Epithelial cell of esophagus (primary cell): ENCODE measurements at regions not wholly inside any gene's neighbourhood (a gene's known extent, or its start where the extent isn't known, plus 50 kb on each side); places are given as distances from the start of the nearest gene placed in this dataset.

ENCODE experiments used
- DNase-seq: peaks from one replicate; pipeline ENCODE4 v3.0.0; 2010; ENCODE audit warnings: low read depth
- H3K4me3 ChIP-seq: 2 replicates; pipeline ENCODE4 v1.5.1; 2011; ENCODE audit warnings: mild to moderate bottlenecking, low read length, control low read depth
- TF ChIP-seq, protein P1 (sequence below): IDR thresholded peaks from 2 replicates; pipeline ENCODE4 v1.5.1; 2011; ENCODE audit warnings: low read depth, mild to moderate bottlenecking, low read length, control low read depth, inconsistent platforms; ENCODE audit not compliant: insufficient read depth; ENCODE audit errors: missing control alignments

GRCh38 chr7:156006024-156006423 lies 193.8 kb upstream of the SHH start:
- no peak for DNase-seq
- TF ChIP-seq, protein P1, sequence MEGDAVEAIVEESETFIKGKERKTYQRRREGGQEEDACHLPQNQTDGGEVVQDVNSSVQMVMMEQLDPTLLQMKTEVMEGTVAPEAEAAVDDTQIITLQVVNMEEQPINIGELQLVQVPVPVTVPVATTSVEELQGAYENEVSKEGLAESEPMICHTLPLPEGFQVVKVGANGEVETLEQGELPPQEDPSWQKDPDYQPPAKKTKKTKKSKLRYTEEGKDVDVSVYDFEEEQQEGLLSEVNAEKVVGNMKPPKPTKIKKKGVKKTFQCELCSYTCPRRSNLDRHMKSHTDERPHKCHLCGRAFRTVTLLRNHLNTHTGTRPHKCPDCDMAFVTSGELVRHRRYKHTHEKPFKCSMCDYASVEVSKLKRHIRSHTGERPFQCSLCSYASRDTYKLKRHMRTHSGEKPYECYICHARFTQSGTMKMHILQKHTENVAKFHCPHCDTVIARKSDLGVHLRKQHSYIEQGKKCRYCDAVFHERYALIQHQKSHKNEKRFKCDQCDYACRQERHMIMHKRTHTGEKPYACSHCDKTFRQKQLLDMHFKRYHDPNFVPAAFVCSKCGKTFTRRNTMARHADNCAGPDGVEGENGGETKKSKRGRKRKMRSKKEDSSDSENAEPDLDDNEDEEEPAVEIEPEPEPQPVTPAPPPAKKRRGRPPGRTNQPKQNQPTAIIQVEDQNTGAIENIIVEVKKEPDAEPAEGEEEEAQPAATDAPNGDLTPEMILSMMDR = no peak
- H3K4me3 ChIP-seq = no peak overlapping the region

- TF ChIP-seq, protein P1 = no peak
- DNase-seq = no peak
- H3K4me3 ChIP-seq = no peak overlapping the region
These were observed 193.0 kb upstream of the SHH start for GRCh38 chr7:156005202-156005691.

GRCh38 chr7:156004265-156005201 lies 192.3 kb upstream of the SHH start:
- no peak for DNase-seq
- no peak overlapping the region for H3K4me3 ChIP-seq
- TF ChIP-seq, protein P1 = no peak

DNA sequence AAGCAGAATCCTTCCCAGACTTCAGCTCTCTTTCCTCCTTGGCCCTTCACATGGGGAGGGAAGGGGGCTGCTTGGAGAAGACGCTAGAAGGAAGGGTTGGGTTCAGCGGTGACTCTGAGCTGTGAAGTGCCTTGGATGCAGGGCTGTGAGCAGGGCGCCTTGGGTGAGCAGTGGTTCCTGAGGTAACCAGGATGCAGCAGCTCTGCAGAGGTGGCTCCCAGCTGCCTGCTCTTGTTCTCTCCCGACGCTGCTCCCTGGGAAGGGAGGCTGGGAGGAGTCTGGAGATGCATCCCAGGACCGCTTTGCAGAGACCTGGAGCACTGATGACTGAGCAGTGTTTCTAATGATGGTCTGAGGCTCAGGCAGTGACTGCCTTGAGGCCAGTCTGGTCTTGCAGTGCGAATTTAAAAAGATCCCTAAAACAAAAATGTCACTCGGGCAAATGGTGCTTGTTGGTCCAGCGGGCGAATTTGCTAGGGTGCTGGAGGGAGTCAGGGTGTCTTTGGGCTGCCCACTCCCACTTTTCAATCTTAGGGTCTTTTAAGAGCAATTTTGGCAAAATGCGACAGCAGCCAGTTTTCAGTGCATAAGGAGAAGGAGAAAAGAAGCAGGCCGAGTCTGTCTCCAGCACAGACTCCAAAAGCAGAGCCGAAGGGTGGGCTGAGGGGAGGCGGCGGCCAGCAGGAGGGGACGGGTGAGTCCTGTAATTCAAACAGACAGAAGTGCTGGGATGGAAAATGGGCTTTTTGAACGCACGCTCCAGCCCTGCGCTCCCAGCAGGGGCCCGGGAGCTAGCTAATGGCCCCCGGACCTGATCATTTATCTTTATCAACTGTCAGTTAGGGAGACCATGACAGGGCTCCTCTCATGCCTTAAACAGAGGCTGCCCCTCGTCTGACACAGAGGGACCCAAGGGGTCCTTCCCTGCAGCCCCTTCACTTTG lies 191.2 kb upstream of the SHH start:
- TF ChIP-seq, protein P1 = no peak
- no peak overlapping the region for H3K4me3 ChIP-seq
- DNase-seq = no peak

GRCh38 chr7:156002362-156003066 lies 190.3 kb upstream of the SHH start:
- no peak for DNase-seq
- H3K4me3 ChIP-seq = no peak overlapping the region
- TF ChIP-seq, protein P1 = no peak

DNA sequence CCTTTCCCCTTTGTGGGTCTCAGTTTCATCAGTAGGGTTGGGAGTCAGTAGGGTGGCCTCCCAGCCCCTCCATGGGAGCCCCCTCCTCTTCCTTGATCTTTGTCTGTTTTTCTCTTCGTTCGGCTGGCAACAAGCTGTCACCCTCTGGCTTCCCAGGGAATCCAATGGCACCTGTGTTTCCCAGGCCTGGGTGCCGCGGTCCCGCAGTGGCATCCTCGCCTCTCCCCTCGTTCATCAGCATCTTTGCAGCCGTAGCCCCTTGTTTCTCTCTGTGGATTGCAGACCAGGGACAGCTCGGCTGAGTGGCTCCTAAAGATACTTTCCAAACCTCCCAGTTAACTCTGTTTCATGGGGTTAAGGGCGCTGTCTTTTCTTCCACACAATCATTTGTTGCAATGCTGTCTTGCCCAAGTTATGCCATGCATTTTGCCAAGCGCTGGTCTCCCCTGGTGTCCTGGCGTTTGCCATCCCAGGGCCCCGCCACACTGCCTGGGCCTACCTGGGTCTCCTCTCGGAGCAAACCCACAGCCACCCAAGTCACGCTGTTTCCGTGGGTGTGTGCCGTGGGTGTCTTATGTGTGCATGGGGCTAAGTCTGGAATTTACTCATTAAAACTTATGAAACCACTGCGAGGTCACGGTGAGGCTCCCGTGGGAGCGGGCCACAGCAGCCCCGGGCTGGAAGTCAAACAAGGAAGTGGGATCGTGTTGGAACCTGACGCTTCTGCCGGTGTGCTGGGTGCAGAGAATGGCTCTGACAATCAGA lies 189.4 kb upstream of the SHH start:
- no peak for DNase-seq
- H3K4me3 ChIP-seq = no peak overlapping the region
- TF ChIP-seq, protein P1 = no peak
